Glutamatergic neuron (in vitro differentiated cells): ENCODE measurements at regions not wholly inside any gene's neighbourhood (a gene's known extent, or its start where the extent isn't known, plus 50 kb on each side); places are given as distances from the start of the nearest gene placed in this dataset.

Experiments used
- DNase-seq: peaks from one replicate; pipeline ENCODE4 v3.0.0; 2022
- H3K27ac Mint-ChIP-seq: one replicate; pipeline ENCODE4 v1.8.0; 2020; ENCODE audit warnings: mild to moderate bottlenecking, mixed read lengths, inconsistent platforms; ENCODE audit not compliant: unreplicated experiment
- H3K27me3 Mint-ChIP-seq: one replicate; pipeline ENCODE4 v1.8.0; 2020; ENCODE audit warnings: mild to moderate bottlenecking, moderate library complexity, mixed read lengths, inconsistent platforms; ENCODE audit not compliant: unreplicated experiment
- H3K36me3 Mint-ChIP-seq: one replicate; pipeline ENCODE4 v1.8.0; 2020; ENCODE audit warnings: mild to moderate bottlenecking, mixed read lengths, inconsistent platforms; ENCODE audit not compliant: unreplicated experiment
- H3K4me1 Mint-ChIP-seq: one replicate; pipeline ENCODE4 v1.8.0; 2020; ENCODE audit warnings: mild to moderate bottlenecking, low read depth, mixed read lengths, inconsistent platforms; ENCODE audit not compliant: unreplicated experiment
- H3K4me3 Mint-ChIP-seq: one replicate; pipeline ENCODE4 v1.8.0; 2020; ENCODE audit warnings: mild to moderate bottlenecking, mixed read lengths, inconsistent platforms; ENCODE audit not compliant: unreplicated experiment
- H3K9me3 Mint-ChIP-seq: one replicate; pipeline ENCODE4 v1.8.0; 2020; ENCODE audit warnings: mild to moderate bottlenecking, moderate library complexity, mixed read lengths, inconsistent platforms; ENCODE audit not compliant: unreplicated experiment
- TF ChIP-seq, protein P1 (sequence below): fragments of 200-600 bp; sonication (generic); IDR thresholded peaks from one replicate; pipeline ENCODE4 v1.5.0; 2021; ENCODE audit not compliant: partially characterized antibody, unreplicated experiment

DNA sequence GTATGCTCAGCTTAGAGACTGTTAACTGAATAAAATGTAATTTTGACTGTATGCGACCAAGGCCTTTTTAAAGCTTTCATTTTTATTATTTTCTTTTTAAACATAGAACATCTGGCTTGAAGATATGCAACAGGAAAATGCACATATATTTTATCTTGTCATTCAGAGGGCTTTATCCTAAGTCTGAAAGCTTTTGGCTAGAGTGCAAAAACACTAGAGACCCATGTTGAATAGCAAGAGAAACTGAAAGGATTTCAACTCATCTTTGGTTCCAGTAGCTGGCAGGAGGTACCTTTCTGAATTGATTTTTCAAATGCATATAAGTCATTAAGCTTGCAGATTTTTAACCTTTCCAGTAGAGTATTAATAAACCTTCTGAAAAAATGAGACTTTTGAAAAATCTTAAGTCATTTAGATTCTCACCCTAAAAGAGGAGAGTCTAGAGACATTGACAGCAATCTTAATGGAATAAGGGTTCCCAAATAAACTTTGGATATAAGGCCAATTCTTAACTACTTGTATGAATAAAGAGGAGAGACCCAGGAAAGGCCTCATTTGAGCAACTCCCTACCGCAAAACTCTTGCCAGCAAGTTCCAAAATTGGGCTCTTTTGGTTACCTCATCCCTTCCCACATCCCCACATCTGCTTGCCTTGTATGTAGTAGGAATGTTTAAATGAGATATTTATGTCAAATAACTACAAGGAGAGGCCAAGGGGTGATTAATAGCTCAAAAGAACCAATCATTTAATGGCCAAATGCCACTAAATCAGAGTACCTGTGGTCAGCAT, 454.4 kb downstream of the HTR7 start:
- no peak overlapping the region for H3K27ac Mint-ChIP-seq
- no peaks in the 10 kb centered on the region for H3K36me3 Mint-ChIP-seq
- no peaks in the 10 kb centered on the region for H3K4me1 Mint-ChIP-seq
- TF ChIP-seq, protein P1, sequence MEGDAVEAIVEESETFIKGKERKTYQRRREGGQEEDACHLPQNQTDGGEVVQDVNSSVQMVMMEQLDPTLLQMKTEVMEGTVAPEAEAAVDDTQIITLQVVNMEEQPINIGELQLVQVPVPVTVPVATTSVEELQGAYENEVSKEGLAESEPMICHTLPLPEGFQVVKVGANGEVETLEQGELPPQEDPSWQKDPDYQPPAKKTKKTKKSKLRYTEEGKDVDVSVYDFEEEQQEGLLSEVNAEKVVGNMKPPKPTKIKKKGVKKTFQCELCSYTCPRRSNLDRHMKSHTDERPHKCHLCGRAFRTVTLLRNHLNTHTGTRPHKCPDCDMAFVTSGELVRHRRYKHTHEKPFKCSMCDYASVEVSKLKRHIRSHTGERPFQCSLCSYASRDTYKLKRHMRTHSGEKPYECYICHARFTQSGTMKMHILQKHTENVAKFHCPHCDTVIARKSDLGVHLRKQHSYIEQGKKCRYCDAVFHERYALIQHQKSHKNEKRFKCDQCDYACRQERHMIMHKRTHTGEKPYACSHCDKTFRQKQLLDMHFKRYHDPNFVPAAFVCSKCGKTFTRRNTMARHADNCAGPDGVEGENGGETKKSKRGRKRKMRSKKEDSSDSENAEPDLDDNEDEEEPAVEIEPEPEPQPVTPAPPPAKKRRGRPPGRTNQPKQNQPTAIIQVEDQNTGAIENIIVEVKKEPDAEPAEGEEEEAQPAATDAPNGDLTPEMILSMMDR, result no peak
- no peaks in the 10 kb centered on the region for H3K9me3 Mint-ChIP-seq
- no peak overlapping the region for H3K4me3 Mint-ChIP-seq
- DNase-seq, result no peak
- H3K27me3 Mint-ChIP-seq, result no peaks in the 10 kb centered on the region

DNA sequence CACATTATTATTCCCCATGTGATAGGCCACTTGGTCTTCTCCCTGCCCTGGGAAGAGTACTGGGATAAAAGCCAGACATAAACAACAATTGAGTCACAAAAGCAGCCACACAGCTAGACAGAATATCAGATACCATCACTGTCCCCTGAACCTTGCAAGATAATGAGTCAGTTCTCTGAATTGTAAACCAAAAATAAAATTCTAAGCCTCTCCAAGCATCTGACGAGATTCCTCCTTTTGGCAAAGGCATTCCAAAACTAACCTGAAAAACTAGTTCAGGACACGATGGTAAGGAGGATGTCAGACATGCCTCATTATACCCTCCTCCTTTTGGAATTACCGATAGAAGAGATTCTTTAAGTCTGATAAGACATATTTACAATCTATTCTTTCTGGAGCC, 450.7 kb downstream of the HTR7 start:
- no peaks in the 10 kb centered on the region for H3K4me1 Mint-ChIP-seq
- TF ChIP-seq, protein P1, result no peak
- H3K9me3 Mint-ChIP-seq, result no peaks in the 10 kb centered on the region
- H3K4me3 Mint-ChIP-seq, result no peak overlapping the region
- no peak for DNase-seq
- no peaks in the 10 kb centered on the region for H3K36me3 Mint-ChIP-seq
- H3K27me3 Mint-ChIP-seq, result no peaks in the 10 kb centered on the region
- no peak overlapping the region for H3K27ac Mint-ChIP-seq

DNA sequence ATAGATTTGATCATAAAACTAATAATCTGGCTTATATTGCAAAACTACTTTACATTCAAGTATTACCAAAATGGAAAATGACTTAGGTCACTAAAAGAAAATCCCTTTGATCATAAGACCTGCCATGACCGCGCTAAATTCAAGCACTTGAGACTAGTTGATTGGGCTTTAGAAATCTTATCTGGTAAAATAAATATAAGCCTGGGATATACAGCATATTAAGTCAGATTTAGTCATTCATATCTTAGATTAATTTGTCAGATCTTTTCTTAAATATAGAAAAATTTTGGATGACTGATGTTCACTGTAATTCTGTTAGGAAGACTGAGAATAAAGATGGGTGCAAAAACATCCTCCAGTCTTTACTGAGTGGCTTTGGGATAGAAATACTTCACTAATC, 450.0 kb downstream of the HTR7 start:
- H3K36me3 Mint-ChIP-seq, result no peaks in the 10 kb centered on the region
- H3K9me3 Mint-ChIP-seq, result no peaks in the 10 kb centered on the region
- no peak overlapping the region for H3K27ac Mint-ChIP-seq
- DNase-seq, result no peak
- H3K4me1 Mint-ChIP-seq, result no peaks in the 10 kb centered on the region
- no peak overlapping the region for H3K4me3 Mint-ChIP-seq
- no peaks in the 10 kb centered on the region for H3K27me3 Mint-ChIP-seq
- TF ChIP-seq, protein P1, result no peak

DNA sequence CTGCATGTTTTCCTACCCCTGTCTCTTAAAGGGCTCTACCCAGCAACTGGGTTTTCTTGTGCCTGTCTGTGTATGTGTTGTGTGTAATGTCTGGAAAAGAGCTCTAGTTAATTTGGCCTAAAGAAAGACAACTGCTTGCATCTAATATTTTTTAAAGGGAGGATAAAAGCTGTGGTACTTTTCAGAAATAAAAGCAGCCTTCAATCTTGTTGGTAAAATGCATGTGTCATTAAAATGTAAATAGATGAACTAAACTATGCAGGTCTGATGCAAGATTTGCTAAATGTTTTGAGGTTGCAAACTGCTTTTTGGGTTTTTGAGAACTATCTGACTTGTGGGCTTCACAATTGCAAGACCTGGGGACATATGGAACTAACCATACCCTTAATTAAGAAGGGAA, 445.3 kb downstream of the HTR7 start:
- H3K9me3 Mint-ChIP-seq, result no peaks in the 10 kb centered on the region
- no peak overlapping the region for H3K27ac Mint-ChIP-seq
- H3K4me1 Mint-ChIP-seq, result no peaks in the 10 kb centered on the region
- no peaks in the 10 kb centered on the region for H3K36me3 Mint-ChIP-seq
- no peak for DNase-seq
- TF ChIP-seq, protein P1, result no peak
- H3K4me3 Mint-ChIP-seq, result no peak overlapping the region
- no peaks in the 10 kb centered on the region for H3K27me3 Mint-ChIP-seq

DNA sequence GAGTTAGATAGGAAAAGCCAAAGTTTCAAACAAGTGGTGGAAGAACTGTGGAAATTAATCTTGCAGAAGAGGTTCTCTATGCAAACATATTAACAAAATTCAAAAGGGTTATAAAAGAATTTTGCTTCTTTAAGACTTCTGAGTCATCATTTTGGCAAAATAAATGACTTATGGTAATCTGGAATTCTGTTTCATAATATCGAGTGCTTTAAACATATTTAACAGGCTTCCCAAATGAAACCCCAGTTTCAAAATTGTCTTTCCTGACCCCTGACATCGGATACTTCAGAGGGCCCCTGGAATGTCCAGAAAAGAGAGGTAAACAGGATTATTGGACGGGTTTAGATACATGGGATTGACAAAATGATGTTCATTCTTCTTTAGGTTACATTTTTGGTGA, 444.6 kb downstream of the HTR7 start:
- Mint-ChIP-seq H3K9me3 (no peaks in the 10 kb centered on the region), H3K4me1 (no peaks in the 10 kb centered on the region), H3K4me3 (no peak overlapping the region), H3K27me3 (no peaks in the 10 kb centered on the region), H3K27ac (no peak overlapping the region), H3K36me3 (no peaks in the 10 kb centered on the region)
- TF ChIP-seq, protein P1, result no peak
- DNase-seq, result no peak
